Activated CD4-positive, alpha-beta T cell treated with anti-CD3 and anti-CD28 coated beads, Interleukin-2, amount 50 U/mL, for 16 hours (primary cell): ENCODE measurements at regions not wholly inside any gene's neighbourhood (a gene's known extent, or its start where the extent isn't known, plus 50 kb on each side); places are given as distances from the start of the nearest gene placed in this dataset.

Experiments used
- DNase-seq: peaks from one replicate; pipeline ENCODE4 v3.0.0-alpha.2; 2020

GRCh38 chr14:43244142-43244625, 1262.9 kb downstream of the FSCB start:
- no peak for DNase-seq

DNA sequence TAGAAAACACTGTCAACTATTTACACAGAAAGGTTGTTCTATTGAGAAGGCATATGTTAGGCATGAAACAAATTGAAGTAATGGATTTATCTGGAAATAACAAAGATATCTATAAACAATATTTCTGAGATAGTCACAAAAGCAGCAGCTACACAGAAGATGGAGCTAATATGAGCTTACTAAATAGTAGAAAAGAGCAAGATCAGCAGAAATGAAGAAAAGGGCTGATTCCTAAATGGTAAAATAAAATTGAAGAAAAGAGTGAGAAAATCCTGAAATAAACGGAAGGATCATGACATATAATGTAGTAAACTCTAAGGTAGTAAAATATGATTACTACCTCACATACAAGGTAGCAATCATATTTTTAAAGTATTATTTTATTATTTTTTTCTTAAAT, 1263.9 kb downstream of the FSCB start:
- no peak for DNase-seq

DNA sequence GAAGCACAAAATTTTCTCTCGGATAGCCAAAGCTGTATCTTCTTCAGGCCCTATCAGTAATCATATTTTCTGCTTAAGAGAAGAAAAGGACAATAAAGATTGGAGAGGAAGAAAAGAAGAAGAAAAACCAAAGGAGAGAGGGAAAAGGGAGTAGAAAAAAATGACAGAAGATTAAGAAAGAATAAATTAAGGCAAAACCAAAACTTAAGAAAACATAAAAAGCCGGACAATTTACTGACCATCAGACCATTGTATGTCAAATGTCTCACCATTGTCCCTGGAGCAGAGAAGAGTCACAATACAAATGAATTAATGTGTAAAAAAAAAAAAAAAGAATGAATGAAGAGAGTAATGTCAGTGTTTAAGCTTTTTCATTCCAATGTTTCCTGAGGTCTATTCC, 1274.8 kb downstream of the FSCB start:
- no peak for DNase-seq

GRCh38 chr14:43215524-43215923, 1291.6 kb downstream of the FSCB start:
- no peak for DNase-seq

DNA sequence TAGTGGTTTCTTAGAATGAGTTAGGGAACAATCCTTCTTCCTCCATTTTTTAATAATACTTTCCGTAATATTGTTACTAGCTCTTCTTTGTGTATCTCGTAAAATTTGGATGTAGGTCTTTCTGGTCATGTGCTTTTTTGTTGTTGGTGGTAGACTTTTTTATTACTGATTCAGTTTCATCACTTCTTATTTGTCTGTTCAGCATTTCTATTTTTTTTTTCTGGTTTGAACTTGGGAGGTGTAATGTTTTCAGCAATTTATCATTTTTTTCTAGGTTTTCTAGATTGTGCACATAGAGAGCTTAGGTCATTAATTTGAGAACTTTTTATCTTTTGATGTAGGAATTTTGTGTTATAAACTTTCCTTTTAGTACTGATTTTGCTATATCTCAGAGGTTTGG, 1299.9 kb downstream of the FSCB start:
- DNase-seq, result no peak

GRCh38 chr14:43204816-43205215, 1302.3 kb downstream of the FSCB start:
- no peak for DNase-seq

DNA sequence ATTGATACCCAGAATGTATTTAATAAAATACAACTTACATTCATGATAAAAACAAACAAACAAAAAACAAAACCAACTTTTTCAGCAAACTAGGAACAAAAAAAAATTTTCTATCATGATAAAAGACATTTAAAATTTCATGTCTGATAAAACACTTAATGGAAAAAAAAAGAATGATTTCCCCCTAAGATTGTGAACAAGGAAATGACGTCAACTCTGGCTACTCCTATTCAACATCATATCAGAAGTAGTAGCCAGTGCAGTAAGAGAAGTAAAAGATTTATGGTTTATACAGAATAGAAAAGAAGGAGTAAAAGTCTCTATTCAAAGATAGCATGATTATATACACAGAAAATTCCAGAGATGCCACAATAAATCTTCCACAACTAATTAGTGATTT, 1306.6 kb downstream of the FSCB start:
- DNase-seq, result no peak

GRCh38 chr14:43198465-43198864, 1308.6 kb downstream of the FSCB start:
- no peak for DNase-seq

DNA sequence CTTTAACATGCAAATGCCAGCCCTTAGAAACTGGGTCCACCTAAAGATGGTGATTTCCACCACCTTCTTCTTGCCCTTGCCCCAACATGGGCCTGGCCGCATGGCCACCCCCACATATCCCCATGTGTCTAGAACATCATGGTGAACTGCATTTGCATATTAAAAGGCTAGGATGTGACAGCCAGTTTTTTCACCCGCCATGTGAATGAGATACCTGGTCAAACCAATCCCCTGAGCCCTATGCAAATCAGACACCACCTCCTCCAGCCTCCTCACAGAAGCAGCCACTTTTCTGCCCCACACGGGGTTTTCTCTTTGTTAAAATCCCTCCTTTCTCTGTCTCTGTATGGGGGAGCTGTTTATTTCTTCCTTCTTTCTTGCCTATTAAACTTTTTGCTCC, 1322.5 kb downstream of the FSCB start:
- no peak for DNase-seq

GRCh38 chr14:43183916-43184315, 1323.2 kb downstream of the FSCB start:
- DNase-seq, result no peak

DNA sequence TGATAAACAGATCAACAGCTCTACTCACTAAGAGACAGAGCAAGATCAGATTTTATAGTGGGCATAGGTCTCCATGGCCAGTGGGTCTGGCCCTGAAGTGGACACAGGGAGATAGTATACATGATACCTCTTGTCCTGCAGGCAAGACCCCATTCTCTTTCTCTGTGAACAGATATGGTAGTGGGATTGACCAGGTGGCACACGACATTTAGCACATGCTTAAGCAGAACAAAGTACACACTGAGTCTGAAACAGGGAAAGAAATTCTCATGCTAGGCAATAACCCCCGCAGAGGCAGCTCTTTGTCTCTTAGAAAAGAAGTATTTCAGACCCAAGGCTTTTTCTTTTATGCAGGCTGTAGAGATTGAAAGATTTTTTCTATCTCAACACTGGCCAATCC, 1331.2 kb downstream of the FSCB start:
- no peak for DNase-seq

DNA sequence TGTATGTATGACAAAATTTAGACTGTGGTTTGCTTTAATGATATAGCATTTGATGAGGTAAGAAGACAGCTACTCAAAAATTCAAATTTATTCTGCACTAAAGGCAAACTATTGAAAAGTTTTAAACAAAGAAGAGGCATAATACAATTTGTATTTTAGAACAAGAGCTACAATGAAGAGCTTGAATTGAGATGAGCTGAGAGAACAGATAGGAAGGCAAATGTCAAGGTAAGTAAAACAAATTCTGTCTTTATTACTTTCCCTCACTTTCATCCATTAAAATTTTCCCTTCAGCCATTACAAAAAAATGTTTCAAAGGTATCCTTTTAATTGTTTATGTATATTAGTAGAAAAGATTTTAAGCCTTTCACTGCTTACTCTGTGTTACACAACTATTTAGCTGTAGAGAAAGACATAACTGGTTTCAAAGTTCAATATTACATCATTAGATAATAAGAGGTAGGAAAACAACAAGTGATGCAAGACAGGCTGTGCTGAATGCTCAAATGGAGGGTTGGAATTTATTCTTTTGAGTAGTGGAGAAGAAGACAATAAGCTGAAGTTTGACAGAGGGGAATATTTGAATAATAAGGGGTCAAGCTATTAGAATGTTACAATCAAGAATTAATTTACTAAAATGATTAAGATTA, 1334.1 kb downstream of the FSCB start:
- DNase-seq, result no peak

- no peak for DNase-seq
These were observed 1337.4 kb downstream of the FSCB start for GRCh38 chr14:43169722-43170121.

DNA sequence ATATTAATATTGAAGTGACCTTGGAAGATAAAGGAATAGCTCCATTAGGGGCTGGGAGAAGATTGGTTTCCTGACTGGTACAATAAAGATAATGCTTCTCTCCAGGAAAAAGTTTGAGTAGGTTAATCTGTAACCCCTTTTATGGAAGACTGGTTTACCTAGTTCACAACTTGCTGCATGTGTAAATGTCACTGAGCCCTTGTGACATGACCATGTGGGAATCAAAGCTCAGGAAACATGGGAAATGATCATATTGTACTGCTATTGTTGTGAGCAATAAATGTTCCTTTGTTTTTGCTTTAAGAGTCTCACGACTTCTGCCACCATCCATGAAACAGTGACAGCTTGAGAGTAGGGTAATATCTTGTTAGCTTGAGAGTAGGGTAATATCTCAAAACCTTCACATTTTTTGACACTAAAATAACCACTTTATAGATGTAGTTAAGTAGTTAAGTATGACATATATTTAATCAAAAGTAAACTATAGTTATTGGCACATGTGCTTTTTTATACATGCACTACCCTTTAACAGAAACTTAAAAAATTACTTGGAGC, 1338.6 kb downstream of the FSCB start:
- DNase-seq, result no peak

GRCh38 chr14:43166163-43166562, 1340.9 kb downstream of the FSCB start:
- DNase-seq, result no peak

GRCh38 chr14:43165651-43166050, 1341.4 kb downstream of the FSCB start:
- no peak for DNase-seq

DNA sequence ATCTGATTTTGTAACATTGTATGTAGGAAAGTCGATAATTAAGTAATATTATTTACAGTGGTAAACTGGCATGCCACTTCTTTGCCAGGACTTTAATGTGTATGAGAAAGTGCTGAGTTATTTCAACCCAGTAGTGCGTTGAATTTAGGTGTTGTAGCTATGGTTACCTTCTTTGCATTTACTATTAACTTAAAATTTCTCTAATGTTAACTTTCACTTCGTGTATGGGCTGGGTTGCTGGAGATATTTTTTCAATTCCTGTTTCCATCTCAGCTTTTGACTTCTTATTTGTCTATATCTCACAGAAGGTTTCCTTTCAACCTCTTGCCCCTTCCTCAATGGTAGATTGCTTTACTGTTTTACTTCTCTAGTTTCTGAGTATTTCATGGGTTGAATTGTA, 1345.6 kb downstream of the FSCB start:
- DNase-seq, result no peak

DNA sequence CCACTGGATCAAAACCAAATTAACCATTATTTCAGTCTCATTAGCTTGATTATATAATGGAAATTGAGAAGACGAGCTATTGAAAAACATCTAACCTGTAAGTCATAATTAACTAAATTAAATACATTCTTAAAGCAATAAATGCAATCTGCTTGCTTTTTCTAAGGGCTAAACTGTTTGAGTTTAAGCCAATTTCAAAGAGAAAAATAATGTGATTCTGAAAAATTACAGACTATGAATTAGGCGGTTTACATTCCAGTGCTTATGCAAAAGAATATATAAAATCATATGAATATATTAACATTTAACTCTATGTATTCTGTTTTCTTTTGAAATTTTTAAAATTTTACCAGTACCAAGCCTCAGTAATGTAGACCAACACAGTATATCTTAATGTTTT, 1349.4 kb downstream of the FSCB start:
- DNase-seq, result no peak

- no peak for DNase-seq
These were observed 1351.2 kb downstream of the FSCB start for GRCh38 chr14:43155924-43156323.

- DNase-seq, result no peak
These were observed 1351.8 kb downstream of the FSCB start for GRCh38 chr14:43155258-43155657.

DNA sequence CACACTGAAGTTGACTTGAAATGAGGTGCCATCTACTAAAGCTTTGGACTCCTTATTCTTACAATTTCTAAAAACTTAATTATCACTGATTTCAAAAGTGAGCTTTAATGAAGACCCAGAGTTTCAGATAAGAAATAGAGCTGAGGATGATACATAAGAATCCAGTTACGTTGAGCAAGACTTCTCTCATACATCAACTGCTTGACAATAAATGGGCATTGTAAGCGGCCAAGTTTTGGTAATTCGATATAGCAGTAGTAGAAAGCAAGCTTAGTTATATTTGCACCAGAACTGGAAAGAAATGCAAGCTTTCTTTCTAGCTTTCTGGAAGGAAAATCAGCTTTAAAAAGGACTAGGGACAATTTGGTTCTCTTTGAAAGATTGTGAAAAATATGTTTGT, 1359.6 kb downstream of the FSCB start:
- no peak for DNase-seq

DNA sequence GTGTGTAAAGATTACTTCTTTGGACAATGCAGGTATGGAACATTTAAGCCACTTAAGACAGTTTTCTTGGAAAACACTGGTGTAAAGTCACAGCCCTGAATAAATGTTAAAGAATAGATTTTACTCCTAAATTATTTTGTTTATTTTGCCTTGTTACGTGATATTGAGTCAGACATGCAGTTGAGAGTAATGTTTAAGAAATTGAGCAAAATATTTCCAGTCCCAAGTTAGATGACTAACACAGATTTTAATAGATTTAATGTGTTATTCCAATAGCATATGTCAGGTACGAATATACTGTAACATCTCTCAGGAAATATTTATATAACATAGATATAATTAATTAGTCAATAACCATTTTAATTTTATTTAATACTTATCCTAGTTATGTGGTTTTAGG, 1361.7 kb downstream of the FSCB start:
- DNase-seq, result no peak

- no peak for DNase-seq
These were observed 1364.0 kb downstream of the FSCB start for GRCh38 chr14:43143106-43143505.

- DNase-seq, result no peak
These were observed 1365.4 kb downstream of the FSCB start for GRCh38 chr14:43141636-43142191.

GRCh38 chr14:43140453-43140852, 1366.6 kb downstream of the FSCB start:
- DNase-seq, result no peak
